Stromal cell of bone marrow (primary cell): ENCODE measurements at regions not wholly inside any gene's neighbourhood (a gene's known extent, or its start where the extent isn't known, plus 50 kb on each side); places are given as distances from the start of the nearest gene placed in this dataset.

Experiments used
- DNase-seq: peaks from one replicate; pipeline ENCODE4 v3.0.0-alpha.2; 2012; ENCODE audit warnings: low read depth

DNA sequence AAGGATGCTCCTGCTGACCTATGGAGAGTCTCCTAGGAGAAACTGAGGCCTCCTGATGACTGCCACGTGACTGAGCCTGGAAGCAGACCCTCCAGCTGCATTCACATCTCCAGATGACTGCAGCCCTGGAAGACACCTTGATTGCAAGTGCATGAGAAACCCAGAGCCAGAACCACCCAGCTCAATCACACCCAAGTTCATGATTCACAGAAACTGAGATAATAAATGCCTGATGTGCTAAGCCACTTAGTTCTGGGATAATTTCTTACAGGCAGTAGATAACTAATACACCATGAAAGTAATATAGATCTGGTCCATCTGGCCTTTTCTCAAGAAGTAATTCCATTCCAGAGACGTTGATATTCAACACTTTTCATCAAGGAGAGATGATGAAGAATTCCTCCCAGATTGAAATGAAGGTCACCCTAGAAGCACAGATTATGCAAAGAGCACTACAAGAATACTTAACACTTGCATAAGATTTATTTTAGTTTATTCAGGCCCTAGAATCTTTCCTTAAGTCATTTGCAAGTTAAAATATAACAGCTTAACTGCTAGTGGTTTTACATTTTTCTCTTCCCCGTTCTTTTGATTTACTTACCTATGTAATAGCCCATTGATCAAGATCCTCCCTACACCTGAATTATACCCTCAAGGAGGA lies 208.2 kb upstream of the INHBA start:
- DNase-seq = no peak

DNA sequence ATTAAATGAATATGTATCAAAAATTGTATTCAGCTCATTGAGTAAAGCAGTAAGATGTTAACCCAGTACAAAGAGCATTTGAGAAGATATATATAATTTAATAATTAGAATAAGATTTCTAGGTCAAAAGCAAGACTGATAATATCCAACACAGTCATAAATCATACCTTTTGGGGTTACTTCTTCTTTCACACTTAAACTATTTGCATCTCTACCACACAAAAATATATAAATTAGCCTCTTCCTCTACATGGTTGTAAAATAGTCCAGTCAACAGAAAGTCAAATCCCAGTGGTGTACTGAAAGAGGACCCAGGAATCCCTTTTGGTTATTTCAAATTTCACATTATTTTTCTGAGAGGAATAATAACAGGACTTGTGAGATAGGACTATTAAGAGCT lies 204.6 kb upstream of the INHBA start:
- DNase-seq = no peak

DNA sequence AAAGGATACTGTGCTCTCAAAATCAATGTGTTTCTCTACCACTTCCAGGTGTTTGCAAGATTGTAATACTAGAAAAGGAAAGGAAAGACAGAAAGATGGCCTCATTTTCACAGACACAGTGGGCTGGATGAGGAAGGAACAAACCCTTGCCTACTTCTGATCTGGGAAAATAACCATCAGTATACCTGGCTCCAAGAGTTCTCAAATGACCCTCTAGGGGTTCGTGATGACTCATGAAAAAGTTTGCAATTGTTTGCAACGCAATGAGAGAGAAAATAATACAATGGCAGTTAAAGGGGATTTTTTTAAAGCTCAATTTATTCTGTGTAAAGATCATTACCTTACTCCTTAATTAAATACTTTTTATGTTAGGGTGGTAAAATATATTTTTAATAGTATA lies 197.6 kb upstream of the INHBA start:
- no peak for DNase-seq

DNA sequence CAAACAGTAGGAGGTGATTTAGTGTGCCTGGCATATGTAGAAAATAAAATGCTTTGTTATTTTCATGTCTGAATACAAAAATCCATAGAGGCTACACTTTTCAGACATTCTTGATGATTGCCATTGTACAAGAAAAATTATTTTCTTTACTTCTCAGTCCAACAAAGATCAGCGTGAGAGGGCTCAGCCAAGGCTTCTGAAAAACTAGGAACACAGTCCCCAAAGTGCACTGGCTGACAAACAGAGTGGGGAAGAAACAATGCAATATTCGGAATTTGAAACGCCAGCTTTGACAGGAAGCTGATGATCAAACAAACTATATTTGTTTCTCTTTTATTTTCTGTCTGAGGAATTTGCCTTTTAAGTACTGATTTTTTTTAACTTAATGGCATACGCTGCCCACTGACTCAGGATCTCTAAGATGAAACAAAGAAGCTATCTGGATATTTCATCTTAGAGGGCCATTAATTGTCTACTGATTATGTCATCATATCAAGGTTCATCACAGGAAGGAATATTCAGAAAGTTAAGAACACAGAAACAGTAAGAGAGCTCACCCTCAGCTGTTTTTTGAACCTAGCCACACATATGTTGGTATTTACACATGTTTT lies 197.0 kb upstream of the INHBA start:
- no peak for DNase-seq

DNA sequence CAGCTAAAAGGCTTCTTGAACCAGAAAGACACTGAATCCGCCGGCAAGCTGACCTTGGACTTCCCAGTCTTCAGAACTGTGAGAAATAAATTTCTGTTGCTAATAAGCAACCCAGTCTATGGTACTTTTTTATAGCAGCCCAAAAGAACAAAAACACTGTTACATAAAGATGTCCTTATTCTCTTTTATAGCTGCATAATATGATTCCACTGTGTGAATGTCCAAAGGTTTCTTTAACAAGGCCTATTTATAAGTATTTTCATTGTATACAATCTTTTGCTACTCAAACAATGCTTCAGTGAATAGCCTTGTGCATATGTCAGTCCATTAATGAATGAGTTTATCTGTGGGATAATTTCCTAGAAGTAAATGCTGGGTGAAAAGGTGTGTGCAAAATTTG lies 190.8 kb upstream of the INHBA start:
- no peak for DNase-seq

DNA sequence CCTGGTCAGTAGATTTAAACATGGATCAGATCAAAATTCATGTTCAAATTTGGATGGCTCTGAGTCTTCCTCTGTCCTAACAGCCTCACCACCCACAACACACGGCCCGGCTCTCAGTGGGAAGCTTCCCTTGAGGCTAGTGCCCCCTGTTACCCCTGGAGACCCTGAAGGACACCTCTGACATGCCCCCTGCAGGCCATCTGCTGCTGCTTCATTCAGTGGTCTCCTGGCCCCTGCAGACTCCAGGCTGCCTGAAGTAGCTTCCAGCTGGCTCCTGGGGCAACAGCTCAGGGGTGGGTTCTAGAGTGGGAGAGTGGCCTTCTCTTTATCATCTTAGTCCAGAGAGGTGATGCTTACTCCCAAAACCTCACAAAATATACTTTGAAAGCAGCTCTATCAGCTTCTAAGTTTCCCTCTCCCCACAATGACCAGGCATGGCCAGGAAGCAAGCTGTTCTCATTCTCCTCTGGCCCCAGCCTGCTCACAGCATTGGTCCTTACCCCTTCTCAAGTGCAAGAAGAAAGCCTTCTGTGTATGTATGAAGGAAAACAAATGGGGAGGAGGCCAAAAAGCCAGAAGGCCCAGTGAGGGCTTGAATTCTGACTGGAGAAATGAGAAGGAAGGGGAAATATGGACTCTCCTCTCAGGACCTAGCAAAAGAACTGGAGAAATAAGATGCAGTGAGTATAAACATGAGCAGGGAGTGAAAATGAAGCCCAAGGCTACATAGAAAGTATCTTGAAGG lies 189.6 kb upstream of the INHBA start:
- DNase-seq = no peak

DNA sequence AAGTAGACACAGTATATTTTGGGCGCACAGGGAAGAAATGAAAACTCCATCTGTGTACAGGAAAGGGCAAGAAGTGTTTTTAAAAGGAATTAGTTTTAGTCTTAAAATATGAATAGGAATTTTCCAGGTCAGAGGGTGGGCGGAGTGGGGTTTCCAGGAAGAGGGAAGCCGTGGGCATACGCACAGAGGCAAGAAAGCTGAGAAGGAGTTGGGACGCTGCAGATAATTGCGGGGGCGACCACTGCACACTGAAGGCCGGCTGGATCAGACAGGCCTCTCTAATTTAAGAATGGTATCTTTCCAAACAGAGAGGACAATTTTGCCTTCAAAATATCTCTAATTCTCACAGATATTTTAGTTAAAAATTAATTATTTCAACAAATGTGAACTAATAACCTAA lies 189.1 kb upstream of the INHBA start:
- DNase-seq = no peak

DNA sequence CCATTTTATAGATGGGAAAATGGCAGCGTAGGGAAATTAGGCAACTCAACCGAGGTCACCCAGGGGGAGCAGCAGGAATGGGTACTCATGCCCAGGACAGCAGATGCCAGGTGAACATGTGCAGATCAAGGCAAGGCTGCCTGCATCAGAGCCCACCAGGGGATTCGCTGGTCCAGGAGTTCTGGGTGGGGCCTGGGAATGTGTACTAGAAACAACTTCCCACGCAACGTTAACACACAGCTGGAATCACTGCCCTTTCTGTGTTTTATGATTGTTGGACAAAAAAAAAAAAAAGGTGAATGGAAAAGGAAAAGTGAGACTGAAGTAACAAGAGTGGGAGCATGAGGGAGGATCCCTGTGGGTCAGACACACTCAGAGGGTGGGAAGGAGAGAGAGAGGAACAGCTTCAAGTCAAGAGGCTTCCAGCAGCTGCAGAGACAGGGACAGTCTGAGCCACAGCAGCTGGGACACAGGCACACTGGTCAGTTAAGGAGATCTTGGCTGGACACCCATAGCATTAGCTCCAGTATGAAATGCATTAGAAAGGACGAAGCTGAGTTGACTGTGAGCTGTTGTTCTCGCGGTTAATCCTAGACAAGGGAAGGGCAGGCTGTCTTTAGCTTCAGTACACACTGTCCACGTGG lies 187.9 kb upstream of the INHBA start:
- no peak for DNase-seq

DNA sequence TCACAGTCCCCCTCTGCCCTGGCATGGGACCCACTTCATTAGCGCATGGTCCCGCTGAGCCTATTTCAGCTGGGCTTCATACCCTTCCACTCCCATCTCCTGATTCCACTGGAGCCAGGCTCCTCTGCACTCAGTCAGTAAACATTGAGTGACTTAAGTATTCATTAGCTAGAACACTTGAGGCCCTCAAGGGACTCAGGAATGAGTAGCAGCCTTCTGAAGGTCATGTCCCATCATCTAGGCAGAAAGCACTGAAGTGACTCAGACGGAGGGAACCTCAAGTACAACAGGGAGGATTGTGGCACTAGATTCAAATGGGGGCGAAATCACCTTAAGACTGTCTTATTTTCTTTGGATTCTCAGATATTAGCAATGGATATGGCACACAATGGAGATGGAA lies 186.6 kb upstream of the INHBA start:
- no peak for DNase-seq

DNA sequence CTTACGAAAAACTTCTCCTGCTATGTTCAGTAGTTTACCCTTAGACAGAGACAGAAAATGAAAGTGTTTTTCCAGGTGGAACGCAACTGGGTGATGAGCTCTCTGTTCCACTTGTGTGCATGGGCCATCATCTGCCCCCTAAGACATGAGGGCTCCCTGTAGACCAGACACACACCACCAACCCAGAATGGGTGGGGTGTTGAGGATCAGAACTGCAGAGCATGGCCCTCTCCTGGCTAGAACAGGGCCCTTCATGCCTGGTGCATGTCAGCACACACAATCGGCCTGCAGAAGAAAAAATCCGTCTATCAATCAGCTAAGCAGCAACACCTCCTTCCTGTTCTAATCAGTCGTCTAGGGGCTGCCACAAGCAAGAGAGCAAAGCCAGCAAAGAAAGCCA lies 186.2 kb upstream of the INHBA start:
- no peak for DNase-seq

DNA sequence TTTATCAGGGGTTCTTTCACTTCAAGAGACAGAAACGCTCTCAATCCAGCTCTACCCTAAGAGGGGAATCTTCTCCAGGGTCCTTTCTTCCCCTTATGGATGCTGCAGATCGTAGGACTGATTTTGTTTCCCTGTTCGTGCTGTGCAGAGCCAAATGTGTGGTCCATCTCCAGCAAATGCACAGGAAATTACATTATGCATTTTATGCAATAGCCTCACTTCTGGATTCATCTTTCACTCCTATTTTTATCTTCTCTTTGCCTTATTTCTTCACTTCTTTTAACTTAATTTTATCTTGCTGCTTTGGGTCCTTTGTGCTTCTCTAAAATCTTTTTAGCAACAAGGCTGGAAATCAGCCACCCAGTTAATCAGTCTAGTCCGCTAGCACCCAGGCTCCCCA lies 184.5 kb upstream of the INHBA start:
- no peak for DNase-seq

DNA sequence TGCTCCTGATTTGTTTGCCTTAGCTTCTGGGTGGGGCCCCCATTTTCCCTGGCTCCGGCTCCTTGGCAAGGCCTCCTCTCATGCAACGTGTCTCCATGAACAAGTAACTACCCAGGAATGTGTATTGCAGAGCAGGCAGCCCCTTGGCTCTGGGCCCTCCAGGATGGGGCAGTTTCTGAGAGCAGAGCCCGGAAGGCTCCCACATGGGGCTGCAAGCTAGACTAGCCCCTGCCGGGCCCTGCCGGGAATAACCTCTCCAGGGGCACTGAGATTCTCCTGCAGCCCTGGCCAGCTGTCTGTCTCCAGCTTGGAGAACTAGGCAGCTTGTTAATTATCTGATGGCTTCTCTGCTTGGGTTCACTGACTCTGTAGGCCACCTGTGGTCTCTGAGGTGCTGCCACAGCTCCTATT lies 184.0 kb upstream of the INHBA start:
- peak; percentile 88 for DNase-seq

DNA sequence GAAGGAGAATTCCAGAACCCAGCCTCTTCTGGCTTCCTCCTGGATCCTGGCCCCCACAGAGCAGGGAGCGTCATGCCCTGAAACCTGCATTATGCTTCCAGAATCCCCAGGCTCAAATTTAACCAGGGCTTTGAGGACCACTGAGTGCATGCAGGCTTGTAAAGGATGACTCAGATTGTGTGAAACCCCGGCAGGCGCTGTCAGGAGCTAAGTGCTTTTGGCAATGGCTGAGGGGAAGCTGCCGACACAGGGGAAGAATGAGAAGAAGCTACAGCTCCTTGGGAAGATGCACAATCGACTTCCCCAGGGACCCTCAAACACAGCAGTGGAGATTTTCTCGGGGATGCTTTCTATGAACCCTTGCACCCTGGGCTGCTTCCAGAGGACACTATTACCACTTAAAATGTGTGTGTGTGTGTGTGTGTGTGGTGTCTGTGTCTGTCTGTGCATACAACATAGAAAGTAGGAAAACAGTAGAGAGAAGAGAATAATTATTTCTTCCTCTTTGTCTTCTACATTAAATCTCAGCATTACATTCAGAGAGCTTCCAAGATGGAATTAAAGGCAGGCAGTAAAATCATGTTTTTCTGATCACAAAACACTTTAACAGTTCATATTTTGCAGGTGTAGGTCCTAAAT lies 183.5 kb upstream of the INHBA start:
- peak; percentile 84 for DNase-seq

DNA sequence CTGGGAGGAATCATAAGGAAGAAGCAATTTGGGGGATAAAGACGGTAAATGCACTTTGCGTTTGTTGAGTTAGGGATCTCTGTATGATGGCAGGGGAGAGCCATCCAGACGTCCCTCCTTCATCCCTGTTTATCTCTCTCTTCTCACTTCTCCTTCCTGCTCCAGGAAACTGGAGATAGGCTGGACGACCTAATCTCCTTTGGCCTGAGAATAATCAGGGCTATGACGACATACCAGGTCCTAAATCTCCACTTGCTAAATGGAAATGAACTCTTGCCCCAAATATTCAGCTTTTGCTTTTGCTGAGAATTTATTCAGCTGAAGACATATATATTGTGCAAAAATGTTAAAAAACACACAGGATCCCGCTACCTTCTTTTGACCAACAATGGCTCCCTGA lies 182.9 kb upstream of the INHBA start:
- no peak for DNase-seq

DNA sequence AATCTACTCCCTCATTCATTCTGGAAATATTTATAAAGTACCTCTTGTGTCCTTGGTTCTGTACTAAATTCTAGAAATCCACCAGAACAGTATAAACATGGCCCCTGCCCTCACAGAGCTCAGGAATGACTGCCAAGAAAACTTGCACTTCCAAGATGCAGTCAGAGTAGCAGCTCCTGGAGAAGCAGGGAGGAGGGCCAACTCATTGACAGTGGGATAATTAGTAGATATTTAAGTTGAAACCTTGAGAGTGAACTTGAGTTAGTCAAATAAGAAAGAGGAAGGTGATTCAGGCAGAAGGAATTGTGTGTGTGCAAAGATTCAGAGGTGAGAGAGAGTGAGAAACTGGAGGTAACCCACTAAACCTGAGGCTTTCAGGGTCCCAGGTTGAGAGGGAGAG lies 182.2 kb upstream of the INHBA start:
- DNase-seq = no peak

DNA sequence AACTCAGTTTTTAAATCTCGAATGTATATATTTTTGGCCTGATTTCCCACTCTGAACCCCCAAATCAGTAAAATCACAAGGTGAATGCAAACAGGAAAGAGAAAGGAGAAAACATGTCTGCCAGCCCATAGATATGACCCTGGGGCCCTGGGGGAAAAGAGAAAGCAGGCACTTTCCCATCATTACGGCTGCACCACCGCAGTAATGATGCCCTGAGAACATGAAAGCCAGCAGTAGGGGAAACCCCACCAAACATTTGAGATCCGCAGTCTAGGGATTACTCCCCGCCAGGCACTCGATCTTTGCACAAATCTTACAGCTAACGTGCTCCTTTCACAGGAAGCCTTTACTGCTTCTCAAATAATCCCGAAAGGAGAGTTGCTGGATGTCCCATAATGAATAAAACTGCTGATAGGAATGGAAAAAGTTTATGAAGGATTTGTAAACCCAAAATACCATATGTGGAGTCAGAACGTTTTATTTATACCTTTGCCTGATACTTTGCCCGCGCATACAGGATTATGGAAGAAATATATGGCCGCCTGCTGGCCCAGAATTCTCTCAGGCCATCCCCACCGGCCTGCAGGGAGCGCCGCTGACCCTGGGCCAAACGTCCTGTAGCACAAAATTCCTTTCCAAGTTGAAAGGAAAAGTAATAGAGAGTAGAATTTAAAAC lies 180.0 kb upstream of the INHBA start:
- DNase-seq = no peak

DNA sequence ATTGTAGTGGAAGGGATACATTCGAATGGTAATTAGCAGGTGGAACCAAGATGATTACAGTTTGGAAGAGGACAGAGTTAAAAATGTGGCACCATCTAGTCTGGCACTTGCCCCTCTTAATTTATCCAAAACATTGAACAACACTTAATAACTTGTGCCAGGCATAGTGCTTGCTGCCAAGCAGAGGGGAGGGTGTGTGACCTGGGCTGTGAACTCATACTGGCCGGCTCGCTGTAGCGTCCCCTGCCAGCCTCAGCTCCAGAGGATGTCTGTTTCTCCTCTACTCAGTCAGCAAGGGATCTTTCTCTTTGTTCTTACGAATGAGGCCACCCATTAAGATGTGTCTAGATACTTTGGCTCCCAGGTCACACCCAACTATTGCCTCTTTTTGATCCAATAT lies 179.4 kb upstream of the INHBA start:
- no peak for DNase-seq

DNA sequence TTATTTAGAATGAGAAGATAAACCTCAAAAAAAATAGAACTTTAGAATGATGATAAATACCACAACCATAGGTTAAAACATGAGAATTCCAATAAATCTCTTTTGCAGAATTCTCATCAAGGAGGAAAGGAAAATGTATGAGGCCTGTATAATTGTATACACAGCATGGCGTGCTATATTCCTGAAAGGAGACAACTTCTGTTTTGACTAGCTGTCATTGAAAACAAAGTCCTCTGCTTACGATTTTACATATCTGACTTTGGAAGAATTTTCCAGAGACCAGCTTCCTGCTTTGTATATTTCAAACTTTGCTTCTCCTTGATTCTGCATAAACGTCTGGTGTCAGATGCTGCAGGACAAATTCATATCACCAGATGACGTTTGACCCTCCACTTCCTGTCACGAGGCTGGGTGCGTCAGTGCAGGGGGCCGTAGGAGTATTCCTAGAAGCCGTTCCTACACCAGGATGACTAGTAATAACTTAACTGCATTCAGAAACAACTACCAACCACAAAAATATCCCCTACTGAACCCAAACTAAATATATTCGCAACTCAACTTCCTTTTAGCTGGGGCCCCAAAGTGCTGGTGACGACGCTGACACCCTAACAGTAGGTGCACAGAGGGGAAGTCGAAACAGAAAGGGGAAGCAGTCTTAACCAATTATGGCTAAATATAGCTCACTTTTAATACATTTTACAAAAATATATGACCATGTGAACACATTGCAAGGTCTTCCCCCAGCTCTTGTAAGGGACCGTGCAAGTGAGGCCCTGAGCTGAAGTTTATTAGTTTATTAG lies 178.6 kb upstream of the INHBA start:
- DNase-seq = no peak

DNA sequence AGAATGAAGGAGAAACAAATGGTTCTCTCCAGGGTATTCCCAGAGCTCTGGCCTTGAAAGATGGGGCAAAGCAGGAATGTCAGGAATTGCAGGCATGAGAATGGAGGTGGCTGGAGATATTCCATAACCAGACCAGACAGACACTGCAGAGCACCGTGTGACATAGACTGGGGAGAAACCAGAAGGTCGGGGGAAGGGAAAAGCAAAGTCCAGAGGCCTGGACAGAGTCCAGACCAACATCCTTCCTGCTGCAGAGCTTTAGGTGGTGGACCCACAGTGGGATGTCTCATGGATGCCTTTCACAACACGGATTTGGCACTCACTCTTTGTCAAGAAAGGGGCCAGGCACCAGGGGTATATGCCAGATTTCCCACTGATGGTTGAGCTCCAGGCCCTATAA lies 177.2 kb upstream of the INHBA start:
- DNase-seq = peak; percentile 25

DNA sequence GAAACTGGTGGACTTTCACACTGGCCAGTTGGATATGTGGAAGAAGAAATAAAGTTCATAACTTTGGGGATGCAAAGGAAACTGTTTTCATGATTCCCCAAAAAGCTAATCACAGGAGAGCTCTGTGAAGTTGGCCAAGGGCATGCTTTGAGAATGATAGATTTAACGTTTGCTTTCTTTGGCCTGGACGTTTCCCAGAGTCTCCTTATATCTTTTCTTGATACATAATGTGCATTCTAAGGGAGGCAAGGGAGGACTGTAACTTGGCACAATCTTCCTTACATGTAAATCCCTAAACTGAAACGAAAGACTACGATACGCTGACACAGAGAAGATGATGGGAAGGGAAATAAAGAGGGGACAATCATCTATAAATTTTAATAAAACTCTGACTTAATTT lies 176.5 kb upstream of the INHBA start:
- DNase-seq = no peak
